ENCODE measurements at regions not wholly inside any gene's neighbourhood (a gene's known extent, or its start where the extent isn't known, plus 50 kb on each side); places are given as distances from the start of the nearest gene placed in this dataset.

- TF ChIP-seq, protein P1, sequence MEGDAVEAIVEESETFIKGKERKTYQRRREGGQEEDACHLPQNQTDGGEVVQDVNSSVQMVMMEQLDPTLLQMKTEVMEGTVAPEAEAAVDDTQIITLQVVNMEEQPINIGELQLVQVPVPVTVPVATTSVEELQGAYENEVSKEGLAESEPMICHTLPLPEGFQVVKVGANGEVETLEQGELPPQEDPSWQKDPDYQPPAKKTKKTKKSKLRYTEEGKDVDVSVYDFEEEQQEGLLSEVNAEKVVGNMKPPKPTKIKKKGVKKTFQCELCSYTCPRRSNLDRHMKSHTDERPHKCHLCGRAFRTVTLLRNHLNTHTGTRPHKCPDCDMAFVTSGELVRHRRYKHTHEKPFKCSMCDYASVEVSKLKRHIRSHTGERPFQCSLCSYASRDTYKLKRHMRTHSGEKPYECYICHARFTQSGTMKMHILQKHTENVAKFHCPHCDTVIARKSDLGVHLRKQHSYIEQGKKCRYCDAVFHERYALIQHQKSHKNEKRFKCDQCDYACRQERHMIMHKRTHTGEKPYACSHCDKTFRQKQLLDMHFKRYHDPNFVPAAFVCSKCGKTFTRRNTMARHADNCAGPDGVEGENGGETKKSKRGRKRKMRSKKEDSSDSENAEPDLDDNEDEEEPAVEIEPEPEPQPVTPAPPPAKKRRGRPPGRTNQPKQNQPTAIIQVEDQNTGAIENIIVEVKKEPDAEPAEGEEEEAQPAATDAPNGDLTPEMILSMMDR (conservative IDR thresholded peaks at IDR 0.05; ENCODE audit: low read depth, low read length), result no peak
- TF ChIP-seq EZH2 (IDR thresholded peaks at IDR 0.05; ENCODE audit: borderline replicate concordance, low read depth, low read length, poor library complexity, severe bottlenecking), result no peak
Observed at GRCh38 chr15:38857814-38858213, 293.2 kb upstream of the RASGRP1 start.
